PC-9 (cell line): ENCODE measurements at regions not wholly inside any gene's neighbourhood (a gene's known extent, or its start where the extent isn't known, plus 50 kb on each side); places are given as distances from the start of the nearest gene placed in this dataset.

ENCODE experiments used
- BruUV-seq: library from RNA; stranded (reverse); fragments of 400-500 nt; replicated peaks from 2 replicates; lab custom pipeline; 2021; lab: Mats Ljungman, UMichigan
- CTCF ChIA-PET: fragments of 300-600 bp; sonication (Branson Sonifier 250); formaldehyde crosslinking; loops from one replicate; lab custom pipeline; 2022; ENCODE audit warnings: antibody characterized with exemption; lab: Charles Lee
- POLR2A ChIA-PET: fragments of 300-600 bp; sonication (Branson Sonifier 250); formaldehyde crosslinking; loops from one replicate; lab custom pipeline; 2022; ENCODE audit warnings: antibody characterized with exemption; ENCODE audit not compliant: unreplicated experiment; lab: Charles Lee
- DNase-seq, 2 experiments: peaks; one replicate each; pipeline versions ENCODE4 v3.0.0 to v3.0.0-alpha.2; 2015 to 2022; ENCODE audit warnings: mixed read lengths in 1 of 2
- H2AFZ ChIP-seq: fragments of 200-600 bp; sonication (generic); 2 replicates; pipeline ENCODE4 v1.8.1; 2017; ENCODE audit warnings: antibody characterized with exemption
- H3F3A ChIP-seq: fragments of 200-600 bp; sonication (generic); 2 replicates; pipeline ENCODE4 v1.8.1; 2017; ENCODE audit warnings: antibody characterized with exemption, mild to moderate bottlenecking, low read depth; ENCODE audit not compliant: insufficient read depth
- H3K27ac ChIP-seq: fragments of 200-600 bp; sonication (generic); 2 replicates; pipeline ENCODE4 v1.6.1; 2016; ENCODE audit warnings: mixed run types
- H3K27me3 ChIP-seq: fragments of 200-600 bp; sonication (generic); 2 replicates; pipeline ENCODE4 v1.6.1; 2016; ENCODE audit warnings: low read depth, mixed run types; ENCODE audit not compliant: insufficient read depth
- H3K36me3 ChIP-seq: fragments of 200-600 bp; sonication (generic); 2 replicates; pipeline ENCODE4 v1.6.1; 2016; ENCODE audit warnings: low read depth, mixed run types
- H3K4me1 ChIP-seq: fragments of 200-600 bp; sonication (generic); replicated peaks from 2 replicates; pipeline ENCODE4 v1.6.1; 2016; ENCODE audit warnings: mixed run types; ENCODE audit not compliant: insufficient read depth
- H3K4me2 ChIP-seq: fragments of 200-600 bp; sonication (generic); 2 replicates; pipeline ENCODE4 v1.6.1; 2017; ENCODE audit warnings: mixed run types
- H3K4me3 ChIP-seq: fragments of 200-600 bp; sonication (generic); 2 replicates; pipeline ENCODE4 v1.6.1; 2016; ENCODE audit warnings: mixed run types
- H3K79me2 ChIP-seq: fragments of 200-600 bp; sonication (generic); 2 replicates; pipeline ENCODE4 v1.6.1; 2017; ENCODE audit warnings: low read depth, mixed run types
- H3K9me2 ChIP-seq: fragments of 200-600 bp; sonication (generic); 2 replicates; pipeline ENCODE4 v1.8.1; 2017; ENCODE audit warnings: mild to moderate bottlenecking; ENCODE audit not compliant: insufficient read depth
- H3K9me3 ChIP-seq: fragments of 200-600 bp; sonication (generic); 2 replicates; pipeline ENCODE4 v1.8.1; 2016; ENCODE audit warnings: low read depth; ENCODE audit not compliant: insufficient read depth
- H4K20me1 ChIP-seq: fragments of 200-600 bp; sonication (generic); 2 replicates; pipeline ENCODE4 v1.8.1; 2017; ENCODE audit not compliant: insufficient read depth
- CTCF ChIP-seq: fragments of 200-600 bp; sonication (generic); conservative IDR thresholded peaks from 2 replicates; pipeline ENCODE4 v1.6.1; 2017; ENCODE audit warnings: mixed run types, antibody characterized with exemption, mild to moderate bottlenecking, moderate library complexity
- EZH2 ChIP-seq: fragments of 200-600 bp; sonication (generic); IDR thresholded peaks from 2 replicates; pipeline ENCODE4 v1.8.0; 2017; ENCODE audit warnings: antibody characterized with exemption, low read depth
- intact Hi-C: fragments of 100-400 bp; cut with micrococcal nuclease; formaldehyde crosslinking; loops from one replicate; pipeline ENCODE4 v1.10.0; 2022; ENCODE audit not compliant: unreplicated experiment

- no peak for DNase-seq
- H3K27me3 ChIP-seq = no peaks in the 10 kb centered on the region
- CTCF ChIA-PET = no interaction called here
- no peak overlapping the region for H3K27ac ChIP-seq
- TF ChIP-seq CTCF = no peak
- no peak for TF ChIP-seq EZH2
- no peak overlapping the region for H3K4me3 ChIP-seq
- no peaks in the 10 kb centered on the region for H3K4me1 ChIP-seq
- H3K36me3 ChIP-seq = no peaks in the 10 kb centered on the region
- POLR2A ChIA-PET = no interaction called here
- intact Hi-C loops = no loop called here
- H3K9me3 ChIP-seq = no peaks in the 10 kb centered on the region
- H4K20me1 ChIP-seq = no peaks in the 10 kb centered on the region
- no peaks in the 10 kb centered on the region for H3K79me2 ChIP-seq
- no peaks in the 10 kb centered on the region for H3F3A ChIP-seq
- no TSS peak for BruUV-seq
- H2AFZ ChIP-seq = no peak overlapping the region
- H3K9me2 ChIP-seq = no peaks in the 10 kb centered on the region
- H3K4me2 ChIP-seq = no peak overlapping the region
Observed at GRCh38 chr15:25240461-25241021, 198.3 kb downstream of the UBE3A start.

GRCh38 chr15:25241241-25241801 lies 197.5 kb downstream of the UBE3A start:
- no TSS peak for BruUV-seq
- Histone ChIP-seq H3K9me3 (no peaks in the 10 kb centered on the region), H3K4me3 (no peak overlapping the region), H3K79me2 (no peaks in the 10 kb centered on the region), H4K20me1 (no peaks in the 10 kb centered on the region), H3K36me3 (no peaks in the 10 kb centered on the region), H2AFZ (no peak overlapping the region), H3K9me2 (no peaks in the 10 kb centered on the region), H3K4me1 (no peaks in the 10 kb centered on the region), H3F3A (no peaks in the 10 kb centered on the region), H3K4me2 (no peak overlapping the region), H3K27me3 (no peaks in the 10 kb centered on the region), H3K27ac (no peak overlapping the region)
- TF ChIP-seq CTCF = no peak
- TF ChIP-seq EZH2 = no peak
- no peak for DNase-seq
- CTCF ChIA-PET = no interaction called here
- intact Hi-C loops = no loop called here
- POLR2A ChIA-PET = no interaction called here

- ChIA-PET POLR2A (no interaction called here), CTCF (no interaction called here)
- Histone ChIP-seq H4K20me1 (no peaks in the 10 kb centered on the region), H3K4me3 (no peak overlapping the region), H3K9me3 (no peaks in the 10 kb centered on the region), H3F3A (no peaks in the 10 kb centered on the region), H2AFZ (no peak overlapping the region), H3K27me3 (no peaks in the 10 kb centered on the region), H3K9me2 (no peaks in the 10 kb centered on the region), H3K27ac (no peak overlapping the region), H3K4me1 (no peaks in the 10 kb centered on the region), H3K79me2 (no peaks in the 10 kb centered on the region), H3K36me3 (no peaks in the 10 kb centered on the region), H3K4me2 (no peak overlapping the region)
- no TSS peak for BruUV-seq
- TF ChIP-seq CTCF = no peak
- no peak for TF ChIP-seq EZH2
- no peak for DNase-seq
- intact Hi-C loops = no loop called here
Observed at GRCh38 chr15:25242166-25242879, 196.5 kb downstream of the UBE3A start.
